Gastrocnemius medialis (tissue), 4 donors: ENCODE measurements at regions not wholly inside any gene's neighbourhood (a gene's known extent, or its start where the extent isn't known, plus 50 kb on each side); places are given as distances from the start of the nearest gene placed in this dataset.

Experiments
- CTCF ChIP-seq, 5 experiments: fragments of 450-650 bp in 3 of 5; fragments of 200-600 bp in 2 of 5; sonication (generic) in 2 of 5; IDR thresholded peaks in 4 of 5; conservative IDR thresholded peaks in 1 of 5; 1 replicate in 4 of 5; 2 replicates in 1 of 5; pipeline ENCODE4 v1.5.1; 2016 to 2019; ENCODE audit warnings: antibody characterized with exemption in 5 of 5, mild to moderate bottlenecking in 3 of 5, moderate library complexity in 3 of 5
- POLR2A ChIP-seq, 2 donors: fragments of 450-650 bp; IDR thresholded peaks; one replicate each; pipeline ENCODE4 v1.6.1; 2017; ENCODE audit warnings: antibody characterized with exemption in 2 of 2, mild to moderate bottlenecking in 2 of 2, moderate library complexity in 2 of 2

- TF ChIP-seq CTCF (IDR thresholded peaks at IDR 0.05 in 4 of 5, conservative IDR thresholded peaks at IDR 0.05 in 1 of 5) (no peak), POLR2A (IDR thresholded peaks at IDR 0.05) (no peak)
Observed at GRCh38 chr10:113337142-113337541, 215.7 kb upstream of the HABP2 start.
